Loucy (cell line): ENCODE measurements at regions not wholly inside any gene's neighbourhood (a gene's known extent, or its start where the extent isn't known, plus 50 kb on each side); places are given as distances from the start of the nearest gene placed in this dataset.

Source experiments
- CTCF ChIP-seq: fragments of 200-600 bp; sonication (generic); conservative IDR thresholded peaks from 2 replicates; pipeline ENCODE4 v1.5.1; 2014; ENCODE audit warnings: mild to moderate bottlenecking, antibody characterized with exemption, low read length
- EZH2phosphoT487 ChIP-seq: fragments of 200-600 bp; IDR thresholded peaks from 2 replicates; pipeline ENCODE4 v1.6.1; 2018; ENCODE audit warnings: antibody characterized with exemption, mild to moderate bottlenecking, moderate library complexity, borderline replicate concordance

- TF ChIP-seq CTCF = no peak
- no peak for TF ChIP-seq EZH2phosphoT487
Measured at GRCh38 chr15:70248116-70249025, 150.7 kb upstream of the TLE3 start.
